Testis (tissue), 2 donors: ENCODE measurements at regions not wholly inside any gene's neighbourhood (a gene's known extent, or its start where the extent isn't known, plus 50 kb on each side); places are given as distances from the start of the nearest gene placed in this dataset.

Experiments
- POLR2A ChIP-seq: fragments of 450-650 bp; IDR thresholded peaks from one replicate; pipeline ENCODE4 v1.6.1; 2017; ENCODE audit warnings: antibody characterized with exemption, mild to moderate bottlenecking, moderate library complexity
- TF ChIP-seq, protein P1 (sequence below), 3 experiments: fragments of 450-650 bp in 2 of 3; fragments of 200-600 bp in 1 of 3; sonication (generic) in 1 of 3; IDR thresholded peaks; one replicate each; pipeline ENCODE4 v1.5.1; 2016 to 2019; ENCODE audit warnings: antibody characterized with exemption in 3 of 3, mild to moderate bottlenecking in 2 of 3, moderate library complexity in 1 of 3

DNA sequence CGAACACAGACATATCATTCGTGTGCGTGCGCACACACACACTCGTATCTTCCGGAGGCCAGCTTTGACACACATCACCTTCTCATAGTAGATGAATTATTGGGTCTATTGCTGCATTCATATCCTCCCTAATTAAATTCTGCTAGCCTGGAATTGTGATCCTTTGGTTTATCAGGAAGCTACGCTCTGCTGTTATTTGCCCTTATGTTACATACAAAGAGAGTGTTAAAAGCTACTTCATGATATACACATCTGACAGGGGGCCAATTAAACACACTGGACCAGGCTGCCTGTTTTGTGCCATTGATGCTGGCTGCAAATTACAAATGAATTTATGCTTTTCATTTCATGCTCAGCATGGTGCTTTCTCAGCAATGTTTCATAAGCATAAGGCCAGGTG lies 252.0 kb downstream of the RHOU start:
- TF ChIP-seq, protein P1, sequence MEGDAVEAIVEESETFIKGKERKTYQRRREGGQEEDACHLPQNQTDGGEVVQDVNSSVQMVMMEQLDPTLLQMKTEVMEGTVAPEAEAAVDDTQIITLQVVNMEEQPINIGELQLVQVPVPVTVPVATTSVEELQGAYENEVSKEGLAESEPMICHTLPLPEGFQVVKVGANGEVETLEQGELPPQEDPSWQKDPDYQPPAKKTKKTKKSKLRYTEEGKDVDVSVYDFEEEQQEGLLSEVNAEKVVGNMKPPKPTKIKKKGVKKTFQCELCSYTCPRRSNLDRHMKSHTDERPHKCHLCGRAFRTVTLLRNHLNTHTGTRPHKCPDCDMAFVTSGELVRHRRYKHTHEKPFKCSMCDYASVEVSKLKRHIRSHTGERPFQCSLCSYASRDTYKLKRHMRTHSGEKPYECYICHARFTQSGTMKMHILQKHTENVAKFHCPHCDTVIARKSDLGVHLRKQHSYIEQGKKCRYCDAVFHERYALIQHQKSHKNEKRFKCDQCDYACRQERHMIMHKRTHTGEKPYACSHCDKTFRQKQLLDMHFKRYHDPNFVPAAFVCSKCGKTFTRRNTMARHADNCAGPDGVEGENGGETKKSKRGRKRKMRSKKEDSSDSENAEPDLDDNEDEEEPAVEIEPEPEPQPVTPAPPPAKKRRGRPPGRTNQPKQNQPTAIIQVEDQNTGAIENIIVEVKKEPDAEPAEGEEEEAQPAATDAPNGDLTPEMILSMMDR (IDR thresholded peaks at IDR 0.05) = no peak
- TF ChIP-seq POLR2A = no peak
